Endodermal cell (in vitro differentiated cells): ENCODE measurements at regions not wholly inside any gene's neighbourhood (a gene's known extent, or its start where the extent isn't known, plus 50 kb on each side); places are given as distances from the start of the nearest gene placed in this dataset.
A peak's percentile ranks its signal among the peaks of the same experiment; 100 is the strongest.

Source experiments
- DNase-seq: peaks from one replicate; pipeline ENCODE4 v3.0.0-alpha.2; 2017
- H3K27ac ChIP-seq: 2 replicates; pipeline ENCODE4 v1.5.1; 2013; ENCODE audit warnings: mild to moderate bottlenecking, low read depth, low read length, moderate library complexity
- H3K27me3 ChIP-seq: 2 replicates; pipeline ENCODE4 v1.6.1; 2013; ENCODE audit warnings: mild to moderate bottlenecking, low read length, moderate library complexity; ENCODE audit not compliant: insufficient read depth, control insufficient read depth, poor library complexity, severe bottlenecking
- H3K36me3 ChIP-seq: 2 replicates; pipeline ENCODE4 v1.7.0; 2013; ENCODE audit warnings: mild to moderate bottlenecking, low read length, moderate library complexity; ENCODE audit not compliant: control insufficient read depth, insufficient read depth
- H3K4me1 ChIP-seq: one replicate; pipeline ENCODE4 v1.7.0; 2013; ENCODE audit warnings: low read length; ENCODE audit not compliant: control insufficient read depth, insufficient read depth
- H3K4me3 ChIP-seq: 2 replicates; pipeline ENCODE4 v1.5.1; 2013; ENCODE audit warnings: mild to moderate bottlenecking, low read length, moderate library complexity
- H3K9ac ChIP-seq: 2 replicates; pipeline ENCODE4 v1.6.1; 2013; ENCODE audit warnings: mild to moderate bottlenecking, low read length, moderate library complexity; ENCODE audit not compliant: poor library complexity, severe bottlenecking; ENCODE audit errors: extremely low read depth
- H3K9me3 ChIP-seq: 2 replicates; pipeline ENCODE4 v1.6.1; 2013; ENCODE audit warnings: mild to moderate bottlenecking, low read length, moderate library complexity; ENCODE audit not compliant: control insufficient read depth
- H3K27ac Mint-ChIP-seq: 2 replicates; pipeline ENCODE4 v1.8.0; 2020; ENCODE audit warnings: mixed read lengths
- H3K27me3 Mint-ChIP-seq: 2 replicates; pipeline ENCODE4 v1.8.0; 2021; ENCODE audit warnings: mild to moderate bottlenecking, mixed read lengths; ENCODE audit not compliant: insufficient read depth
- H3K36me3 Mint-ChIP-seq: 2 replicates; pipeline ENCODE4 v1.8.0; 2020; ENCODE audit warnings: low read depth, mixed read lengths
- H3K4me1 Mint-ChIP-seq: 2 replicates; pipeline ENCODE4 v1.8.0; 2020; ENCODE audit warnings: mixed read lengths
- H3K4me3 Mint-ChIP-seq: 2 replicates; pipeline ENCODE4 v1.8.0; 2020; ENCODE audit warnings: mild to moderate bottlenecking, moderate library complexity, mixed read lengths
- H3K9me3 Mint-ChIP-seq: 2 replicates; pipeline ENCODE4 v1.8.0; 2020; ENCODE audit warnings: mild to moderate bottlenecking, mixed read lengths
- WGBS, 2 experiments: methylation state at CpG; one replicate each; pipeline versions ENCODE4 v1.1.5 to v1.1.7; 2013; ENCODE audit warnings: missing lambda C conversion rate in 2 of 2, mixed read lengths in 1 of 2; ENCODE audit not compliant: insufficient coverage in 1 of 2, insufficient read length in 1 of 2; 5-methylcytosine and 5-hydroxymethylcytosine counted together
- TF ChIP-seq, protein P1 (sequence below): fragments of 200-600 bp; sonication (generic); conservative IDR thresholded peaks from 2 replicates; pipeline ENCODE4 v1.5.0; 2021; ENCODE audit warnings: antibody characterized with exemption, mild to moderate bottlenecking

DNA sequence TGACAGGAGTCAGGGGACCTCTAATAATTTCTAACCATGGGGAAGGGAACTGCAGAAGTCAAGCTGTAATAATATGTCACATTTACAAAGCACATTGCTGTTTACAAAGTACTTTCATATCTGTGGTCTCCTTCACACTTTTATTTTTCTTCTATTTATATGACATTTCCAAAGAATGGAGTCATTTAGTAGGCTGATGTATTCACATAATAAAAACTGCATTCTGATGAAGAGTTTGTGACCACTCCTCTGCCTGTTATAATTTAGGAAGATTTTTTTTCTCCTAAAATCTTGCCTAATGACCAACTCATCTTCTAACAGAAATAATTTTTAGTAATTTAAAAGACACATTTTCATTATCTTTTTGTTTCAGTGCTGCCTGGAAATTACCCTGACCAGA is 272.2 kb upstream of the VEPH1 start:
- Histone ChIP-seq H3K36me3 (no peaks in the 10 kb centered on the region), H3K9ac (no peak overlapping the region), H3K9me3 (no peaks in the 10 kb centered on the region), H3K27me3 (no peaks in the 10 kb centered on the region), H3K4me3 (no peak overlapping the region), H3K4me1 (no peaks in the 10 kb centered on the region), H3K27ac (no peak overlapping the region)
- Mint-ChIP-seq H3K36me3 (no peaks in the 10 kb centered on the region), H3K27ac (no peak overlapping the region), H3K9me3 (no peaks in the 10 kb centered on the region), H3K4me1 (peaks cover 10% of the 10 kb centered on the region), H3K4me3 (no peak overlapping the region), H3K27me3 (no peaks in the 10 kb centered on the region)
- TF ChIP-seq, protein P1, sequence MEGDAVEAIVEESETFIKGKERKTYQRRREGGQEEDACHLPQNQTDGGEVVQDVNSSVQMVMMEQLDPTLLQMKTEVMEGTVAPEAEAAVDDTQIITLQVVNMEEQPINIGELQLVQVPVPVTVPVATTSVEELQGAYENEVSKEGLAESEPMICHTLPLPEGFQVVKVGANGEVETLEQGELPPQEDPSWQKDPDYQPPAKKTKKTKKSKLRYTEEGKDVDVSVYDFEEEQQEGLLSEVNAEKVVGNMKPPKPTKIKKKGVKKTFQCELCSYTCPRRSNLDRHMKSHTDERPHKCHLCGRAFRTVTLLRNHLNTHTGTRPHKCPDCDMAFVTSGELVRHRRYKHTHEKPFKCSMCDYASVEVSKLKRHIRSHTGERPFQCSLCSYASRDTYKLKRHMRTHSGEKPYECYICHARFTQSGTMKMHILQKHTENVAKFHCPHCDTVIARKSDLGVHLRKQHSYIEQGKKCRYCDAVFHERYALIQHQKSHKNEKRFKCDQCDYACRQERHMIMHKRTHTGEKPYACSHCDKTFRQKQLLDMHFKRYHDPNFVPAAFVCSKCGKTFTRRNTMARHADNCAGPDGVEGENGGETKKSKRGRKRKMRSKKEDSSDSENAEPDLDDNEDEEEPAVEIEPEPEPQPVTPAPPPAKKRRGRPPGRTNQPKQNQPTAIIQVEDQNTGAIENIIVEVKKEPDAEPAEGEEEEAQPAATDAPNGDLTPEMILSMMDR = no peak
- DNase-seq = no peak

DNA sequence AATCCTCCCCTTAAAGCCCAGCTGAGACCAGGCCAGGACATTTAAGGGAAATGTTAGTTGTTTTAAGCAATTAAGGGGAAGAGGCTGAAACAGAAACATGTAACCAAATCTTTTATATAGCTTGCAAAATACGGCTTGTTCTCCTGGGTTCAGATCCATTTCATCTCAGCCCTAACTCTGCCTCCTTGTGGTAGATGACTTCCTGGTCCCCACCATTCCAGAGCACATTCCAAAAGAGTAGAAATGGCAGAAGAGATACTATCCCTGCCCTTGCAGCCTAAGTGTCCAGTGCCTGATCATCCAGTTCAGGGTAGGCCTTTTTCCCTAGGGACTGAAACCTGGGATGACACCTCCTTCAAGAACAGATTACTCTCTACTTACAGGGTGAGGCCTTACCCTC is 266.2 kb upstream of the VEPH1 start:
- TF ChIP-seq, protein P1 = peak; percentile 65
- no peak for DNase-seq
- Mint-ChIP-seq H3K27ac (no peak overlapping the region), H3K9me3 (no peaks in the 10 kb centered on the region), H3K27me3 (no peaks in the 10 kb centered on the region), H3K4me1 (no peaks in the 10 kb centered on the region), H3K36me3 (no peaks in the 10 kb centered on the region), H3K4me3 (no peak overlapping the region)
- 90 to 100% methylated on average over 1 of the region's 1 CpG for WGBS, 2 experiments
- no peaks in the 10 kb centered on the region for H3K36me3 ChIP-seq
- no peaks in the 10 kb centered on the region for H3K27me3 ChIP-seq
- H3K9ac ChIP-seq = no peak overlapping the region
- H3K4me1 ChIP-seq = no peaks in the 10 kb centered on the region
- no peak overlapping the region for H3K4me3 ChIP-seq
- H3K27ac ChIP-seq = no peak overlapping the region
- no peaks in the 10 kb centered on the region for H3K9me3 ChIP-seq

DNA sequence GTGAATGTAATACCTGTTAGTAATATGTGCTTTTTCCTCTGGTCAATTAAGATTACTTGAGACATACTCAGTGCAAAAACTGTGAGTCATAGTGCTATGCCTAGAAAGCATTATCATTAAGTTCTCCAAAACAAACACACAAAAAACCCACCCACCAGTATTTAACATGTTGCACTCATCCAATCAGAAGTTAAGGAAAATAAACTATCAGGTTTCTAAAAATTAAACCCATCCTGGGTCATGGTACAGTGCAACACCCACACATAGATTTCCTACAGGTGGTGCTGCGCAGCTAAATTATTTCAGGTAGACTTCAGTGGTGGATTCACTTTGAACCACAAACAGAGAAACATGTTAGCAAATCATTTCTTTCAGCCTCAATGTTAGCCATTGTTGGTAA is 264.4 kb upstream of the VEPH1 start:
- Histone ChIP-seq H3K9ac (no peak overlapping the region), H3K27ac (no peak overlapping the region), H3K27me3 (no peaks in the 10 kb centered on the region), H3K4me3 (no peak overlapping the region), H3K4me1 (no peaks in the 10 kb centered on the region), H3K36me3 (no peaks in the 10 kb centered on the region), H3K9me3 (no peaks in the 10 kb centered on the region)
- no peaks in the 10 kb centered on the region for H3K9me3 Mint-ChIP-seq
- TF ChIP-seq, protein P1 = no peak
- no peak overlapping the region for H3K4me3 Mint-ChIP-seq
- no peaks in the 10 kb centered on the region for H3K27me3 Mint-ChIP-seq
- no peaks in the 10 kb centered on the region for H3K36me3 Mint-ChIP-seq
- DNase-seq = no peak
- 100% methylated on average over 1 of the region's 1 CpG; no CpG with 5 or more reads in 1 of the 2 experiments for WGBS, 2 experiments
- H3K4me1 Mint-ChIP-seq = no peaks in the 10 kb centered on the region
- H3K27ac Mint-ChIP-seq = no peak overlapping the region
